Right lobe of liver (tissue), 4 donors: ENCODE measurements at regions not wholly inside any gene's neighbourhood (a gene's known extent, or its start where the extent isn't known, plus 50 kb on each side); places are given as distances from the start of the nearest gene placed in this dataset.

ENCODE experiments used
- POLR2A ChIP-seq: fragments of 450-650 bp; IDR thresholded peaks from one replicate; pipeline ENCODE4 v1.6.1; 2017; ENCODE audit warnings: antibody characterized with exemption, mild to moderate bottlenecking
- TF ChIP-seq, protein P1 (sequence below), 4 donors: fragments of 200-600 bp in 3 of 4; fragments of 450-650 bp in 1 of 4; IDR thresholded peaks; one replicate each; pipeline versions ENCODE4 v1.5.1 to v1.8.0; 2016 to 2022; ENCODE audit warnings: antibody characterized with exemption in 4 of 4, mild to moderate bottlenecking in 2 of 4
- donor health status: DM: no; HTN: no; CAD: no.
- donor health status: DM: no; HTN: no; CAD: no.
- donor health status: DM: no; HTN: yes; CAD: no.

DNA sequence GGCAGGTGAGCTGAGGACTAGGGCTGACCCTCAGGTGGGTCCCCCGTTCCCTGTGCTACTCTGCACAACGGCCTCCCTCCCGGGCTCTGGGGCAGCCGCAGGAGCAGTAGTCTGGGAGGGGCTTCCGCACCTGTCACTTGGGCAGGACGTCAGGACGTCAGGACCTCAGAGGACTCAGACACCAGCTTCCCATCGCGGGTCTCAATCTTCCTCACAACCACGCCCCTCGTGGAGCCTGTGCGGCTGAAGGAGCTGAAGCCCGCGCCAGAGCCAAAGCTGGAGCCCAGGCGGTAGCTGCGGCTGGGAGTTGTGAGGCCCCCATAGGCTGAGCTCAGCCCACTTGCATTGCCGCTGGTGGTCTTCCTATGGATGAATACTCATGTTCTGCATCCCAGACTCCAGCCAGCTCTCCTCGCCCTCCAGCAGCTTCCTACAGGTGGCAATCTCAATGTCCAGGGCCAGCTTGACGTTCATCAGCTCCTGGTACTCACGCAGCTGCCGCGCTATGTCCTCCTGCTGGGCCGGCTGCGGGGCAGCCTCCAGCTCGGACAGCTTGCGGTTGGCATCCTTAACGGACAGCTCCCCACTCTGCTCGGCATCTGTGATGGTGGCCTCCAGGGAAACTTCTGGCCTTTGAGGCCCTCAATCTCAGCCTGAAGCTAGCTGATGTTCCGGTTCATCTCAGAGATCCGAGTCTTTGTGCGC lies 381.4 kb upstream of the RGMB start:
- TF ChIP-seq, protein P1, sequence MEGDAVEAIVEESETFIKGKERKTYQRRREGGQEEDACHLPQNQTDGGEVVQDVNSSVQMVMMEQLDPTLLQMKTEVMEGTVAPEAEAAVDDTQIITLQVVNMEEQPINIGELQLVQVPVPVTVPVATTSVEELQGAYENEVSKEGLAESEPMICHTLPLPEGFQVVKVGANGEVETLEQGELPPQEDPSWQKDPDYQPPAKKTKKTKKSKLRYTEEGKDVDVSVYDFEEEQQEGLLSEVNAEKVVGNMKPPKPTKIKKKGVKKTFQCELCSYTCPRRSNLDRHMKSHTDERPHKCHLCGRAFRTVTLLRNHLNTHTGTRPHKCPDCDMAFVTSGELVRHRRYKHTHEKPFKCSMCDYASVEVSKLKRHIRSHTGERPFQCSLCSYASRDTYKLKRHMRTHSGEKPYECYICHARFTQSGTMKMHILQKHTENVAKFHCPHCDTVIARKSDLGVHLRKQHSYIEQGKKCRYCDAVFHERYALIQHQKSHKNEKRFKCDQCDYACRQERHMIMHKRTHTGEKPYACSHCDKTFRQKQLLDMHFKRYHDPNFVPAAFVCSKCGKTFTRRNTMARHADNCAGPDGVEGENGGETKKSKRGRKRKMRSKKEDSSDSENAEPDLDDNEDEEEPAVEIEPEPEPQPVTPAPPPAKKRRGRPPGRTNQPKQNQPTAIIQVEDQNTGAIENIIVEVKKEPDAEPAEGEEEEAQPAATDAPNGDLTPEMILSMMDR (IDR thresholded peaks at IDR 0.05), result no peak
- no peak for TF ChIP-seq POLR2A
